A673 (cell line): ENCODE measurements at regions not wholly inside any gene's neighbourhood (a gene's known extent, or its start where the extent isn't known, plus 50 kb on each side); places are given as distances from the start of the nearest gene placed in this dataset.

Source experiments
- CTCF ChIP-seq: fragments of 300-800, 200-600 bp; sonication (generic); conservative IDR thresholded peaks from 2 replicates; pipeline ENCODE4 v1.5.1; 2017; ENCODE audit warnings: low read depth, mild to moderate bottlenecking, antibody characterized with exemption, low read length, moderate library complexity, mixed read lengths
- EZH2 ChIP-seq: fragments of 200-600 bp; sonication (generic); IDR thresholded peaks from 2 replicates; pipeline ENCODE4 v1.6.1; 2017; ENCODE audit warnings: borderline replicate concordance, low read depth, mild to moderate bottlenecking, mixed read lengths, antibody characterized with exemption, low read length; ENCODE audit not compliant: poor library complexity, severe bottlenecking

GRCh38 chr18:27661320-27662018, 476.4 kb upstream of the CHST9 start:
- TF ChIP-seq CTCF = no peak
- TF ChIP-seq EZH2 = no peak
